DND-41 (cell line): ENCODE measurements at regions not wholly inside any gene's neighbourhood (a gene's known extent, or its start where the extent isn't known, plus 50 kb on each side); places are given as distances from the start of the nearest gene placed in this dataset.

Source experiments
- CTCF ChIP-seq: IDR thresholded peaks from 2 replicates; pipeline ENCODE4 v1.5.1; 2012; ENCODE audit warnings: borderline replicate concordance, low read length, moderate library complexity, mild to moderate bottlenecking; ENCODE audit not compliant: poor library complexity, severe bottlenecking; ENCODE audit errors: extremely low read depth
- EZH2 ChIP-seq: IDR thresholded peaks from 3 replicates; pipeline ENCODE4 v1.6.1; 2012; ENCODE audit warnings: borderline replicate concordance, low read depth, mild to moderate bottlenecking, moderate library complexity, low read length, inconsistent platforms; ENCODE audit not compliant: severe bottlenecking

GRCh38 chr1:87599569-87599968, 270.9 kb downstream of the LMO4 start:
- TF ChIP-seq EZH2: no peak
- no peak for TF ChIP-seq CTCF
